Liver (tissue), 8 donors: ENCODE measurements at regions not wholly inside any gene's neighbourhood (a gene's known extent, or its start where the extent isn't known, plus 50 kb on each side); places are given as distances from the start of the nearest gene placed in this dataset.

Source experiments
- DNase-seq: peaks from one replicate; pipeline ENCODE4 v3.0.0-alpha.2; 2017; ENCODE audit warnings: low spot score
- H3K27ac ChIP-seq, 2 donors: one replicate each; pipeline ENCODE4 v1.7.0; 2013; ENCODE audit warnings: inconsistent platforms in 2 of 2, low read length in 2 of 2, control low read depth in 1 of 2, low read depth in 1 of 2, mild to moderate bottlenecking in 1 of 2
- H3K27me3 ChIP-seq, 4 donors: one replicate each; pipeline versions ENCODE4 v1.6.1 to v1.7.0; 2013; ENCODE audit warnings: low read length in 3 of 4, inconsistent platforms in 1 of 4, mild to moderate bottlenecking in 1 of 4, moderate library complexity in 1 of 4; ENCODE audit not compliant: control insufficient read depth in 4 of 4, insufficient read depth in 4 of 4
- H3K36me3 ChIP-seq, 4 donors: one replicate each; pipeline versions ENCODE4 v1.6.1 to v1.7.0; 2013; ENCODE audit warnings: low read length in 3 of 4, mild to moderate bottlenecking in 3 of 4, low read depth in 1 of 4, moderate library complexity in 1 of 4; ENCODE audit not compliant: control insufficient read depth in 4 of 4, insufficient read depth in 3 of 4
- H3K4me1 ChIP-seq, 4 donors: one replicate each; pipeline versions ENCODE4 v1.6.1 to v1.7.0; 2013; ENCODE audit warnings: low read length in 3 of 4, mild to moderate bottlenecking in 3 of 4, moderate library complexity in 1 of 4; ENCODE audit not compliant: control insufficient read depth in 4 of 4, insufficient read depth in 4 of 4
- H3K4me3 ChIP-seq, 3 donors: one replicate each; pipeline versions ENCODE4 v1.6.1 to v1.7.0; 2013; ENCODE audit warnings: low read length in 3 of 3, control low read depth in 1 of 3, low read depth in 1 of 3, mild to moderate bottlenecking in 1 of 3
- H3K9ac ChIP-seq, 2 donors: one replicate each; pipeline ENCODE4 v1.7.0; 2013; ENCODE audit warnings: low read length in 2 of 2, mild to moderate bottlenecking in 2 of 2, moderate library complexity in 2 of 2, control low read depth in 1 of 2, low read depth in 1 of 2
- H3K9me3 ChIP-seq, 4 donors: one replicate each; pipeline versions ENCODE4 v1.6.1 to v1.7.0; 2013; ENCODE audit warnings: low read length in 3 of 4; ENCODE audit not compliant: control insufficient read depth in 4 of 4
- EGR1 ChIP-seq, 2 donors: IDR thresholded peaks; 2 replicates each; pipeline ENCODE4 v1.6.1; 2016 to 2018; ENCODE audit warnings: antibody characterized with exemption in 2 of 2, low read depth in 2 of 2
- FOXA1 ChIP-seq: IDR thresholded peaks from 2 replicates; pipeline ENCODE4 v1.6.1; 2016; ENCODE audit warnings: antibody characterized with exemption
- FOXA2 ChIP-seq: IDR thresholded peaks from 2 replicates; pipeline ENCODE4 v1.6.1; 2016; ENCODE audit warnings: antibody characterized with exemption
- GABPA ChIP-seq, 2 donors: IDR thresholded peaks in 1 of 2; conservative IDR thresholded peaks in 1 of 2; 2 replicates each; pipeline ENCODE4 v1.6.1; 2016; ENCODE audit warnings: antibody characterized with exemption in 2 of 2, mild to moderate bottlenecking in 1 of 2, moderate library complexity in 1 of 2
- HNF4A ChIP-seq, 2 donors: conservative IDR thresholded peaks; 2 replicates each; pipeline ENCODE4 v1.6.1; 2016; ENCODE audit warnings: antibody characterized with exemption in 2 of 2, mild to moderate bottlenecking in 2 of 2
- HNF4G ChIP-seq: IDR thresholded peaks from 2 replicates; pipeline ENCODE4 v1.6.1; 2016; ENCODE audit warnings: antibody characterized with exemption
- JUND ChIP-seq, 2 donors: IDR thresholded peaks; 2 replicates each; pipeline ENCODE4 v1.6.1; 2016; ENCODE audit warnings: antibody characterized with exemption in 2 of 2
- NR2F2 ChIP-seq: IDR thresholded peaks from 2 replicates; pipeline ENCODE4 v1.6.1; 2016; ENCODE audit warnings: antibody characterized with exemption
- RAD21 ChIP-seq, 2 donors: IDR thresholded peaks; 2 replicates each; pipeline ENCODE4 v1.6.1; 2016; ENCODE audit warnings: antibody characterized with exemption in 2 of 2, mild to moderate bottlenecking in 2 of 2
- RXRA ChIP-seq, 2 donors: IDR thresholded peaks; 2 replicates each; pipeline ENCODE4 v1.6.1; 2017 to 2018; ENCODE audit warnings: antibody characterized with exemption in 2 of 2, mild to moderate bottlenecking in 1 of 2
- SP1 ChIP-seq: IDR thresholded peaks from 2 replicates; pipeline ENCODE4 v1.6.1; 2018; ENCODE audit warnings: antibody characterized with exemption, mild to moderate bottlenecking
- TAF1 ChIP-seq: conservative IDR thresholded peaks from 2 replicates; pipeline ENCODE4 v1.6.1; 2016; ENCODE audit warnings: antibody characterized with exemption, mild to moderate bottlenecking
- YY1 ChIP-seq: IDR thresholded peaks from 2 replicates; pipeline ENCODE4 v1.6.1; 2016; ENCODE audit warnings: antibody characterized with exemption, mild to moderate bottlenecking
- WGBS: extraction: QIAGEN DNeasy Blood & Tissue Kit; methylation state at CpG from one replicate; pipeline ENCODE4 v1.1.7; 2013; 5-methylcytosine and 5-hydroxymethylcytosine counted together
- TF ChIP-seq, protein P1 (sequence below): fragments of 150-350 bp; IDR thresholded peaks from 2 replicates; pipeline ENCODE4 v1.5.1; 2017; ENCODE audit warnings: improper control_type of control experiment, low read depth, low read length; ENCODE audit not compliant: missing input control
- TF ChIP-seq, protein P2 (sequence below): IDR thresholded peaks from 2 replicates; pipeline ENCODE4 v1.6.1; 2016; ENCODE audit warnings: antibody characterized with exemption
- TF ChIP-seq, protein P3 (sequence below): IDR thresholded peaks from 2 replicates; pipeline ENCODE4 v1.6.1; 2016; ENCODE audit warnings: antibody characterized with exemption, mild to moderate bottlenecking
- TF ChIP-seq, protein P4 (sequence below): IDR thresholded peaks from 2 replicates; pipeline ENCODE4 v1.6.1; 2016; ENCODE audit warnings: antibody characterized with exemption
- TF ChIP-seq, protein P5 (sequence below): IDR thresholded peaks from 2 replicates; pipeline ENCODE4 v1.6.1; 2016; ENCODE audit warnings: antibody characterized with exemption
- donor health status: healthy.
- donor health status: healthy.
- donor health status: healthy.
- donor health status: healthy.
- donor health status: healthy.

DNA sequence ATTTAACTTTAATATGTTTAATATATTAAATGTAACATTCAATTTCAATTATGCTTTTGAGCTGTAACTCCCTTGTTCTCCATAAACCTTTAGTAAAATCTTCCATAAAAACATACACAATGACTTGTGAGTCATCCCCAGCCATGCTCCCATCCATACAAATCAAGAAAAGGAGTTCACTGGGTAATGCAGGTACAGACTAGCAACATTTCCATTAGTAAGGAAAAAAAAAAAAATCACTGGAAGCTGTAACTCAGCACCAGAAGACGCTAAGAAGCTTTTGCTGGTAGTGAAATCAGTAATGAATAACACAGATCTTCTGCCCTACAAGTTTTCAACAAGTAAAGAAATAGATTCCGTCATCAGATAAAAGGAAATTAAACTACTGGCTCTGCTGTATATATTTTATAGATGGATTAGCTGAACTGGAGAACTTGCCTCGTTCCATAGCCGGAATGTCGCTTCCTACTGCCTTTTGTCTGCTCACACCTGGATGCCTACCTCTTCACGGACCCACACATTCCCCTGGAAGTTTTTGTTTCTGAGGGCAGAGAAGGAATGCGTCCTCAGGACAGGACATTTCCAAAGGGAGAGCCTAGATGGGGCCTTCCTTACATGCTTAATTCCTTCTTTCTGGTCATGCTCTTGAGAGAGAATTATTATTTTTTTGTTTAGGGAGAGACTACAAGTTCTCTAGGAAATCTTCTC lies 298.4 kb upstream of the ANKRD50 start:
- no peak overlapping the region for H3K27ac ChIP-seq
- H3K36me3 ChIP-seq = no peaks in the 10 kb centered on the region
- TF ChIP-seq, protein P1, sequence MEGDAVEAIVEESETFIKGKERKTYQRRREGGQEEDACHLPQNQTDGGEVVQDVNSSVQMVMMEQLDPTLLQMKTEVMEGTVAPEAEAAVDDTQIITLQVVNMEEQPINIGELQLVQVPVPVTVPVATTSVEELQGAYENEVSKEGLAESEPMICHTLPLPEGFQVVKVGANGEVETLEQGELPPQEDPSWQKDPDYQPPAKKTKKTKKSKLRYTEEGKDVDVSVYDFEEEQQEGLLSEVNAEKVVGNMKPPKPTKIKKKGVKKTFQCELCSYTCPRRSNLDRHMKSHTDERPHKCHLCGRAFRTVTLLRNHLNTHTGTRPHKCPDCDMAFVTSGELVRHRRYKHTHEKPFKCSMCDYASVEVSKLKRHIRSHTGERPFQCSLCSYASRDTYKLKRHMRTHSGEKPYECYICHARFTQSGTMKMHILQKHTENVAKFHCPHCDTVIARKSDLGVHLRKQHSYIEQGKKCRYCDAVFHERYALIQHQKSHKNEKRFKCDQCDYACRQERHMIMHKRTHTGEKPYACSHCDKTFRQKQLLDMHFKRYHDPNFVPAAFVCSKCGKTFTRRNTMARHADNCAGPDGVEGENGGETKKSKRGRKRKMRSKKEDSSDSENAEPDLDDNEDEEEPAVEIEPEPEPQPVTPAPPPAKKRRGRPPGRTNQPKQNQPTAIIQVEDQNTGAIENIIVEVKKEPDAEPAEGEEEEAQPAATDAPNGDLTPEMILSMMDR = no peak
- TF ChIP-seq HNF4A (conservative IDR thresholded peaks at IDR 0.05) (no peak), GABPA (IDR thresholded peaks at IDR 0.05 in 1 of 2, conservative IDR thresholded peaks at IDR 0.05 in 1 of 2) (no peak), YY1 (no peak), SP1 (no peak), HNF4G (no peak), RAD21 (IDR thresholded peaks at IDR 0.05) (no peak), FOXA1 (no peak), EGR1 (IDR thresholded peaks at IDR 0.05; ENCODE audit: low read depth in 2 of 2) (no peak), JUND (IDR thresholded peaks at IDR 0.05) (no peak), NR2F2 (no peak), RXRA (IDR thresholded peaks at IDR 0.05) (no peak), FOXA2 (no peak), TAF1 (no peak)
- TF ChIP-seq, protein P2, sequence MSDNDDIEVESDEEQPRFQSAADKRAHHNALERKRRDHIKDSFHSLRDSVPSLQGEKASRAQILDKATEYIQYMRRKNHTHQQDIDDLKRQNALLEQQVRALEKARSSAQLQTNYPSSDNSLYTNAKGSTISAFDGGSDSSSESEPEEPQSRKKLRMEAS = no peak
- TF ChIP-seq, protein P3, sequence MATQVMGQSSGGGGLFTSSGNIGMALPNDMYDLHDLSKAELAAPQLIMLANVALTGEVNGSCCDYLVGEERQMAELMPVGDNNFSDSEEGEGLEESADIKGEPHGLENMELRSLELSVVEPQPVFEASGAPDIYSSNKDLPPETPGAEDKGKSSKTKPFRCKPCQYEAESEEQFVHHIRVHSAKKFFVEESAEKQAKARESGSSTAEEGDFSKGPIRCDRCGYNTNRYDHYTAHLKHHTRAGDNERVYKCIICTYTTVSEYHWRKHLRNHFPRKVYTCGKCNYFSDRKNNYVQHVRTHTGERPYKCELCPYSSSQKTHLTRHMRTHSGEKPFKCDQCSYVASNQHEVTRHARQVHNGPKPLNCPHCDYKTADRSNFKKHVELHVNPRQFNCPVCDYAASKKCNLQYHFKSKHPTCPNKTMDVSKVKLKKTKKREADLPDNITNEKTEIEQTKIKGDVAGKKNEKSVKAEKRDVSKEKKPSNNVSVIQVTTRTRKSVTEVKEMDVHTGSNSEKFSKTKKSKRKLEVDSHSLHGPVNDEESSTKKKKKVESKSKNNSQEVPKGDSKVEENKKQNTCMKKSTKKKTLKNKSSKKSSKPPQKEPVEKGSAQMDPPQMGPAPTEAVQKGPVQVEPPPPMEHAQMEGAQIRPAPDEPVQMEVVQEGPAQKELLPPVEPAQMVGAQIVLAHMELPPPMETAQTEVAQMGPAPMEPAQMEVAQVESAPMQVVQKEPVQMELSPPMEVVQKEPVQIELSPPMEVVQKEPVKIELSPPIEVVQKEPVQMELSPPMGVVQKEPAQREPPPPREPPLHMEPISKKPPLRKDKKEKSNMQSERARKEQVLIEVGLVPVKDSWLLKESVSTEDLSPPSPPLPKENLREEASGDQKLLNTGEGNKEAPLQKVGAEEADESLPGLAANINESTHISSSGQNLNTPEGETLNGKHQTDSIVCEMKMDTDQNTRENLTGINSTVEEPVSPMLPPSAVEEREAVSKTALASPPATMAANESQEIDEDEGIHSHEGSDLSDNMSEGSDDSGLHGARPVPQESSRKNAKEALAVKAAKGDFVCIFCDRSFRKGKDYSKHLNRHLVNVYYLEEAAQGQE = no peak
- TF ChIP-seq, protein P4, sequence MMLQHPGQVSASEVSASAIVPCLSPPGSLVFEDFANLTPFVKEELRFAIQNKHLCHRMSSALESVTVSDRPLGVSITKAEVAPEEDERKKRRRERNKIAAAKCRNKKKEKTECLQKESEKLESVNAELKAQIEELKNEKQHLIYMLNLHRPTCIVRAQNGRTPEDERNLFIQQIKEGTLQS = no peak
- TF ChIP-seq, protein P5, sequence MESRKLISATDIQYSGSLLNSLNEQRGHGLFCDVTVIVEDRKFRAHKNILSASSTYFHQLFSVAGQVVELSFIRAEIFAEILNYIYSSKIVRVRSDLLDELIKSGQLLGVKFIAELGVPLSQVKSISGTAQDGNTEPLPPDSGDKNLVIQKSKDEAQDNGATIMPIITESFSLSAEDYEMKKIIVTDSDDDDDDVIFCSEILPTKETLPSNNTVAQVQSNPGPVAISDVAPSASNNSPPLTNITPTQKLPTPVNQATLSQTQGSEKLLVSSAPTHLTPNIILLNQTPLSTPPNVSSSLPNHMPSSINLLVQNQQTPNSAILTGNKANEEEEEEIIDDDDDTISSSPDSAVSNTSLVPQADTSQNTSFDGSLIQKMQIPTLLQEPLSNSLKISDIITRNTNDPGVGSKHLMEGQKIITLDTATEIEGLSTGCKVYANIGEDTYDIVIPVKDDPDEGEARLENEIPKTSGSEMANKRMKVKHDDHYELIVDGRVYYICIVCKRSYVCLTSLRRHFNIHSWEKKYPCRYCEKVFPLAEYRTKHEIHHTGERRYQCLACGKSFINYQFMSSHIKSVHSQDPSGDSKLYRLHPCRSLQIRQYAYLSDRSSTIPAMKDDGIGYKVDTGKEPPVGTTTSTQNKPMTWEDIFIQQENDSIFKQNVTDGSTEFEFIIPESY = no peak
- H3K9me3 ChIP-seq = peaks cover 0 to 6% (median 0%) of the 10 kb centered on the region in 4 donors
- no peak overlapping the region for H3K9ac ChIP-seq
- no peaks in the 10 kb centered on the region for H3K27me3 ChIP-seq
- DNase-seq = no peak
- WGBS = 84% methylated on average over 7 of the region's 7 CpGs
- no peak overlapping the region for H3K4me3 ChIP-seq
- no peaks in the 10 kb centered on the region for H3K4me1 ChIP-seq
